RCC 7860 (cell line): ENCODE measurements at regions not wholly inside any gene's neighbourhood (a gene's known extent, or its start where the extent isn't known, plus 50 kb on each side); places are given as distances from the start of the nearest gene placed in this dataset.
A peak's percentile ranks its signal among the peaks of the same experiment; 100 is the strongest.
"Not testable (repeated sequence)": the region's sequence is repeated elsewhere in the genome, so short reads cannot be mapped to it uniquely, and the experiment has no call there.

Experiments used
- DNase-seq: peaks from one replicate; pipeline ENCODE4 v3.0.0-alpha.2; 2015; ENCODE audit warnings: low spot score
- FAIRE-seq: peaks from 2 replicates; lab custom pipeline; 2012; peaks lifted over from hg19 to GRCh38; lab: Jason Lieb, UNC

DNA sequence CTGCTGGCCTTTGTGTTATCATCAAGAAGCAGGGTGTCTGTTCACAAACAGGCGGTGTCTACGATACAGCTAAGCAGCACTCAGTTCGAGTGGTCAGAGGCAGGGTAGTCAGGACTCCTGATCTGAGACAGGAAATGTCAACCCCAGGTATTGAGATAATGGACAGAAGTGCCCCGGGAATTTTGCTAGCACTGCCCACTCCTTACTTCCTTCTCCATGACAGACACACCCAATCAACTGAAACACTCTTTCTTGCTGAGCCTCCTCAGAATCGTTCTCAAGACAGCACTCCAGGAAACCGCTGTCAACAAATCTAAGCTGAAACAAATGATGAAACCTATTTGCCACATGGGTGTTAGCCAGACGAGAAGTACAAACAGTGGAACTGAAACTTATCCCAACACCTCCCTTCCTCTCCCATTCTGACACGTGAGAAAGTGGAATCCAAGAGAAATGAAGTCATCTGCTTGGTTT lies 109.3 kb downstream of the GTF2IRD2B start:
- FAIRE-seq = not testable (repeated sequence)

GRCh38 chr7:75205367-75206085 lies 113.1 kb downstream of the GTF2IRD2B start:
- not testable (repeated sequence) for FAIRE-seq, DNase-seq

More for the DNA sequence above, 109.3 kb downstream of the GTF2IRD2B start:
- not testable (repeated sequence) for DNase-seq

- not testable (repeated sequence) for FAIRE-seq, DNase-seq
Measured at GRCh38 chr7:75215460-75215859, 123.1 kb downstream of the GTF2IRD2B start.

- DNase-seq, FAIRE-seq: not testable (repeated sequence)
Measured at GRCh38 chr7:75216963-75217362, 124.6 kb downstream of the GTF2IRD2B start.

- FAIRE-seq, DNase-seq: not testable (repeated sequence)
Measured at GRCh38 chr7:75226102-75226501, 133.7 kb downstream of the GTF2IRD2B start.

DNA sequence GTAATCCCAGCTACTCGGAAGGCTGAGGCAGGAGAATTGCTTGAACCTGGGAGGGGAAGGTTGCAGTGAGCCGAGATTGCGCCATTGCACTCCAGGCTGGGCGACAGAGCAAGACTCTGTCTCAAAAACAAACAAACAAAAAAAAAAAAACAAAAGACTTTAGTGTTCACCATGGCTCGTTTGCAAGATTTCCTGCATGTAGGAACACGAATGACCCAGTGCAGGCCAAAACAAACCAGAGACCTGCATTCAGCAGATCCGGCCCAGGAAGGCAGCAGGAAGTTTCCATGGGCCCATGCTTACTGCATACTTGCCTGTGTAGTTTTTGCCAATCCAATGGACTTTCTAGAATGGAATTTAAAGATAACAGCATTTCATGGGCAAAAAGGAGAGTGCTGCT lies 137.2 kb downstream of the GTF2IRD2B start:
- DNase-seq, FAIRE-seq: not testable (repeated sequence)

GRCh38 chr7:75230558-75230957 lies 138.2 kb downstream of the GTF2IRD2B start:
- peak; percentile 58 for FAIRE-seq
- DNase-seq = not testable (repeated sequence)

GRCh38 chr7:75235092-75235826 lies 142.9 kb downstream of the GTF2IRD2B start:
- not testable (repeated sequence) for DNase-seq, FAIRE-seq

DNA sequence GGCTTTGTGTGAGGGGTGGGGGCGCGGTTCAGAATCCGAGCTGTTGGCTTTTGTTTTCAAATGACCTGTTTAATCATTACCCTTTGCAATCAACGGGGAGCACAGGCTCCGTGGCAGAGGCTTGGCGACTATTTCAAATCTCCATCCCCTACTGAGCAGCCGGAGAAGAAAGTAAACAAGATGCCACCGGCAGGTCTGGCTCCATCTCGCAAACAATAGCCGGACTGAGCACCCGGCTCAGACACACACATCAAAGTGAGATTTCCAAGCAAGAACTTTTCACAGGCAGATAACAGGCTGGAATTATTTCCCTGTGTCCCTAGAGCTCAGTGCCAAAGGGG lies 143.4 kb downstream of the GTF2IRD2B start:
- DNase-seq, FAIRE-seq: not testable (repeated sequence)

GRCh38 chr7:75237255-75238187 lies 145.1 kb downstream of the GTF2IRD2B start:
- DNase-seq, FAIRE-seq: not testable (repeated sequence)

GRCh38 chr7:75238309-75238708 lies 145.9 kb downstream of the GTF2IRD2B start:
- not testable (repeated sequence) for FAIRE-seq, DNase-seq

GRCh38 chr7:75243638-75244037 lies 151.2 kb downstream of the GTF2IRD2B start:
- DNase-seq, FAIRE-seq: not testable (repeated sequence)

GRCh38 chr7:75248216-75248615 lies 147.2 kb upstream of the TRIM73 start:
- not testable (repeated sequence) for DNase-seq, FAIRE-seq

DNA sequence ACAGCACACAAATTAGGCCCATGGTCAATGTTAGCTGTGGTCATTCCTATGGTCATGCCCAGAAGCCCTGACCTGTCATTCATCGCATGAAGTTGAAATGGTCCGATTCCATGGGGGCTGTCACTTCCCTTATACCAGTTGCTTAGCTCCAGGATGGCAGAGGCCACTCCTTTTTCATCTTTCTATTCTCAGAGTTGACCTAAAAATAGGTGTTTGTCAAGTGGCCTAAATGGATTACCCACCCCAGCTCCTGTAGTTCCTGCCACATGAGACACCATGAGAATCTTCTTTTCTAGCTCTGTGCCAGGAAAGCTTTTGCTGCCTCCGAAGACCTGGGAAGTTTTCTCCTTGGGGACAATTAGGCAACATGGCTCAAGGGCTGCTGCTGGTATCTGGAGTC lies 141.2 kb upstream of the TRIM73 start:
- DNase-seq, FAIRE-seq: not testable (repeated sequence)

DNA sequence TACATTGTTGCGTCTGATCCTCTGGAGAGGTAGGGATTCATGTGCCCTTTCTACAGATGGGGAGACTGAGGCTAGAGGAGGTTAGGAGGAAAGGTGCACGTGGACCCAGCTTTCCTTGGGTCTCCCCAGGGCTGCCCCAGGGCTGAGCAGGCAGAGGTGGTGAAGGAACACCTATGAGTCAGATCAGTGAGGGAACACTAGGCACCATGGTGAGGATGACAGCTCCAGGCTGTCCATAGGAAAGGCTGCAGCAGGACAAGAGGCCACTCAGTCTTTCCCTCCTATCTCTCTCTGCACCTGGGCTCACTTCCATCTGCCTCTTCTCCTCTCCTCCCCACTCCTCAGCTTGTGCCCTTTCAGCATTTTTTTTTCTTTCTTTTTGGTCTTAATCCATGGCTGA lies 138.0 kb upstream of the TRIM73 start:
- FAIRE-seq, DNase-seq: not testable (repeated sequence)

DNA sequence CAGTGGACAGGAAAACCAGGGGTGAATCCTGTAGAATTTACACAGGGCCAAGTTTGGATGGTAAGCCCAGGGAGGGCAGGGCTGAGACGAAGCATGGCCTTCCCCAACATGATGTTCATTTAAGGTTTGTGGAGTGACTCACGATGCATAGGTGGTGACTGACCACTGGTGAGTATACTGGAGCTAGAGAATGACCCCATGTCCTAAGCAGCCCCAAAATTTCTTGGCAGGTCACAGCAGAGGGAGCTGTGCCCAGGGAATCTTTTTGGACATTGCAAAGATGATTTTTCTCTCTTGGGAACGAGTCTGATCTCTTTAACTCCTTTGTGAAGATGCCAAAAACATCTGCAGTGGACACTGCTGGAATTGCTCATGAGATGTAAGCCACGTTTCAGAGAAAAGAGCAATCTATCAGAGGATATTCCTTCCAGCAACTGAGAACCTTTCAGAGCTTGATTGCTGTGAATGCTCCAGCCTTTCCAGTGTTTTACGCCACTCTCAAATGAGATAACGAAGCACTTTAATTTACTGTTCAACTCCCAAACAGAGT lies 135.9 kb upstream of the TRIM73 start:
- not testable (repeated sequence) for DNase-seq, FAIRE-seq

DNA sequence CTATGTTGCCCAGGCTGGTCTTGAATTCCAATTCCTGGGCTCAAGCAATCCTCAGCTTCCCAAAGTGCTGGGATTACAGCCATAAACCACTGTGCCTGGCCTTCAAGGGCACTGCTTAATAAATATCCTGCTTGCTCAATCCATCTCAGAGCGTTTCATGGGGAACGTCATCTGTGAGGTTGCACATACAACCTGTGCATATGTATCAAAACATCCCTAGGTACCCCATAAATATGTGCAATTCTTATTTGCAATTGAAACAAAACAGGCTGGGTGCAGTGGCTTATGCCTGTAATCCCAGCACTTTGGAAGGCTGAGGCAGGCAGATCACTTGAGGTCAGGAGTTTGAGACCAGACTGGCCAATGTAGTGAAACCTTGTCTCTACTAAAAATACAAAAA lies 133.8 kb upstream of the TRIM73 start:
- FAIRE-seq = not testable (repeated sequence)

DNA sequence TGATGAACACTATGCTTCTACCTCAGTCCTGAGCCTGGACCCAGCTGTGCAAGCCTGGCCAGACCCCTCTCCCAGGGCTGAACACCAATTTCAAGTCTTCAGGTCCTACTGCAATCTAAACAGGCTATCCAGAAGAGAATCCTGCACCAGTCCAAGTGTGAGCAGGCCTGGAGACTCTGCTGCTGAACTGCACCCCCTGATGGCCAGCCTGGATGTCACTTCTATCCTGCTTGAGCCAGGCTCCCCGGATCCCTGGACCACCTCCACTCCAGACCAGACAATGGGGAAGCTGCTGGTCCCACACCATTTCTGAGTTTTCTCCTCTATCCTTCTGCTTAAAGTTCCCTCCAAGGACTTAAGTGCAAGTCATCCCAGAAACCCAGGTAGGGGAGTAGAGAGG lies 127.3 kb upstream of the TRIM73 start:
- DNase-seq, FAIRE-seq: not testable (repeated sequence)

More for the DNA sequence above, 133.8 kb upstream of the TRIM73 start:
- DNase-seq = not testable (repeated sequence)

- FAIRE-seq, DNase-seq: not testable (repeated sequence)
Measured at GRCh38 chr7:75269159-75269558, 126.3 kb upstream of the TRIM73 start.

DNA sequence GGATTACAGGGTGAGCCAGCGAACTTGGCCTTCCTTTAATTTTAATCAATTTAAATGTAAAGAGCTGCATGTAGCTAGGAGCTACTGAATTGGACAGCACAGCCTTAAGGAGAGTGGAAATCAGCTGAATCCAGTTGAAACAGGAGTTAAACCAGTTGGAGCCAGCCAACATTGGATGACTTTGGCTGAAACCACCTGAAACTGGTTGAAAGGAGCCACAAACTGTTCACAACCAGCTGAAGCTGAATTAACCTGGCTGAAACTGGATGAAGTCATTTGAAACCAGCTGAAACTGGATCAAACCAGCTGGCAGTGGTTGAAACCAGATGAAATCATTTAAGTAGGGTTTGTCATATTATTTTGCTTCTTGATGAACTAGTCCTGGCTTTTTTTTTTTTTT lies 121.3 kb upstream of the TRIM73 start:
- not testable (repeated sequence) for DNase-seq, FAIRE-seq
